Adrenal gland (tissue), 9 donors: ENCODE measurements at regions not wholly inside any gene's neighbourhood (a gene's known extent, or its start where the extent isn't known, plus 50 kb on each side); places are given as distances from the start of the nearest gene placed in this dataset.

ENCODE experiments used
- DNase-seq, 7 donors: peaks; one replicate each; pipeline ENCODE4 v3.0.0-alpha.2; 2019 to 2020
- H3K27ac ChIP-seq, 5 donors: fragments of 200-600 bp; sonication (generic) in 4 of 5; 1 replicate in 3 of 5; 2 replicates in 2 of 5; pipeline versions ENCODE4 v1.5.1 to v1.8.0; 2016 to 2020; ENCODE audit warnings: mild to moderate bottlenecking in 1 of 5
- H3K27me3 ChIP-seq: fragments of 200-600 bp; 2 replicates; pipeline ENCODE4 v1.8.0; 2021
- H3K36me3 ChIP-seq, 2 donors: fragments of 200-600 bp; replicated peaks in 1 of 2; 1 replicate in 1 of 2; 2 replicates in 1 of 2; pipeline versions ENCODE4 v1.5.1 to v1.8.0; 2018 to 2022
- H3K4me1 ChIP-seq, 2 donors: fragments of 200-600 bp; replicated peaks in 1 of 2; 1 replicate in 1 of 2; 2 replicates in 1 of 2; pipeline versions ENCODE4 v1.5.1 to v1.8.0; 2018 to 2021
- H3K4me3 ChIP-seq, 4 donors: fragments of 200-600 bp; sonication (generic) in 3 of 4; one replicate each; pipeline ENCODE4 v1.5.1; 2016 to 2018
- H3K9me3 ChIP-seq, 3 donors: fragments of 200-600 bp; sonication (generic) in 1 of 3; replicated peaks in 1 of 3; 1 replicate in 2 of 3; 2 replicates in 1 of 3; pipeline versions ENCODE4 v1.5.1 to v1.8.0; 2016 to 2021
- CTCF ChIP-seq, 6 experiments: fragments of 450-650 bp in 4 of 6; fragments of 200-600 bp in 2 of 6; sonication (generic) in 1 of 6; IDR thresholded peaks; 1 replicate in 5 of 6; 2 replicates in 1 of 6; pipeline versions ENCODE4 v1.5.1 to v1.8.0; 2016 to 2021; ENCODE audit warnings: antibody characterized with exemption in 6 of 6, mild to moderate bottlenecking in 2 of 6, moderate library complexity in 1 of 6
- POLR2A ChIP-seq, 2 donors: fragments of 450-650 bp; IDR thresholded peaks; one replicate each; pipeline ENCODE4 v1.6.1; 2017; ENCODE audit warnings: antibody characterized with exemption in 2 of 2, mild to moderate bottlenecking in 2 of 2, moderate library complexity in 1 of 2
- WGBS, 4 donors: extraction: QIAGEN DNeasy Blood & Tissue Kit in 2 of 4; methylation state at CpG; one replicate each; pipeline versions ENCODE4 v1.1.5 to v1.1.7; 2013 to 2017; 5-methylcytosine and 5-hydroxymethylcytosine counted together
- intact Hi-C, 2 donors: fragments of 100-400 bp; cut with DNase I; formaldehyde crosslinking; loops; one replicate each; pipeline versions ENCODE4 v1.14.1 to v1.15.0; 2022 to 2023
- donor health status: healthy with polysubstance abuse.
- donor health status: Bipolar disorder and iron deficiency.
- donor health status: DM: yes; HTN: yes; CAD: no.
- donor health status: DM: no; HTN: no; CAD: no.
- donor health status: DM: no; HTN: no; CAD: no.

- 26 to 38% (median 30%) methylated on average over 3 of the region's 3 CpGs for WGBS, 4 donors
- Histone ChIP-seq H3K27me3 (no peaks in the 10 kb centered on the region), H3K4me1 (no peaks in the 10 kb centered on the region), H3K4me3 (no peak overlapping the region), H3K36me3 (no peaks in the 10 kb centered on the region), H3K9me3 (no peaks in the 10 kb centered on the region), H3K27ac (no peak overlapping the region)
- intact Hi-C loops = no loop called here
- TF ChIP-seq CTCF (IDR thresholded peaks at IDR 0.05) (no peak), POLR2A (IDR thresholded peaks at IDR 0.05) (no peak)
- DNase-seq = no peak
Measured at GRCh38 chr3:164095279-164095678, 983.0 kb downstream of the SI start.

DNA sequence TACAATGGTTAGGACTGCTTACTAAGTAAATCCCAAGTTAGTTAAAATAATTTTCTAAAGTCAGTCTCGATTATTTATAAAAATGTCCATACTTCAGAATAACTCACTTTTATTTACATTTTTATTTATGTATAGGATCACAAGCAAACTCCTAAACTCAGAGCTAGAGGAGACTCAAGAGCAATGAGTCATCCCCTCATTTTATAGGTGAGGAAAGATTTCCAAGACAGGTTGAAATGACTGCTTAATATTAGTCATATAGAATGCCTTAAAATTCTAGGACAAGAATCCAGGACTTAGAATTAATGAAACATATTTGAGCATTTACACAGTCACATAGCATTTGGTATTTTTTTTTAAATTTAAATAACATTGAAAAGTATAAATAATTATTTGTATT is 983.8 kb downstream of the SI start:
- Histone ChIP-seq H3K4me3 (no peak overlapping the region), H3K4me1 (no peaks in the 10 kb centered on the region), H3K27ac (no peak overlapping the region), H3K27me3 (no peaks in the 10 kb centered on the region), H3K9me3 (no peaks in the 10 kb centered on the region), H3K36me3 (no peaks in the 10 kb centered on the region)
- no peak for DNase-seq
- intact Hi-C loops = no loop called here
- WGBS, 4 donors = 33 to 43% (median 41%) methylated on average over 1 of the region's 1 CpG
- TF ChIP-seq CTCF (IDR thresholded peaks at IDR 0.05) (no peak), POLR2A (IDR thresholded peaks at IDR 0.05) (no peak)

GRCh38 chr3:164080208-164080607 is 998.1 kb downstream of the SI start:
- Histone ChIP-seq H3K27me3 (no peaks in the 10 kb centered on the region), H3K27ac (no peak overlapping the region), H3K9me3 (no peaks in the 10 kb centered on the region), H3K4me1 (no peaks in the 10 kb centered on the region), H3K36me3 (no peaks in the 10 kb centered on the region), H3K4me3 (no peak overlapping the region)
- WGBS, 4 donors = 78 to 90% (median 84%) methylated on average over 2 of the region's 2 CpGs
- no peak for TF ChIP-seq POLR2A (IDR thresholded peaks at IDR 0.05)
- TF ChIP-seq CTCF (IDR thresholded peaks at IDR 0.05) = no peak
- intact Hi-C loops = no loop called here
- no peak for DNase-seq

DNA sequence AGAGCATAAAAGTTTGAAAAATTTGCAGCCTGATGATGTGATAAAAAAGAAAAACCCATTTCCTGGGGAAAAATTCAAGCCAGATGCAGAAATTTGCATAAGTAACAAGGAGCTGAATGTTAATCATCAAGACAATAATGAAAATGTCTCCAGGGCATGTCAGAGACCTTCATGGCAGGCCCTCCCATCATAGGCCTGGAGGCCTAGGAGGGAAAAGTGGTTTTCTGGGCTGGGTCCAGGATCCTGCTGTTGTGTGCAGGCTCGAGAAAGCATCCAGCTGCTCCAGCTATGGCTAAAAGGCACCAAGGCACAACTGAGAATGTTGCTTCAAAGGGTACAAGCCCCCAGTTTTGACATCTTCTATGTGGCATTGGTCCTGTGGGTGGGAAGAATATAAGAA is 1014.0 kb downstream of the SI start:
- H3K36me3 ChIP-seq = no peaks in the 10 kb centered on the region
- 40 to 82% (median 64%) methylated on average over 1 of the region's 1 CpG for WGBS, 4 donors
- no peaks in the 10 kb centered on the region for H3K27me3 ChIP-seq
- no peak overlapping the region for H3K27ac ChIP-seq
- H3K4me1 ChIP-seq = no peaks in the 10 kb centered on the region
- no peaks in the 10 kb centered on the region for H3K9me3 ChIP-seq
- TF ChIP-seq CTCF (IDR thresholded peaks at IDR 0.05) = no peak
- no peak for TF ChIP-seq POLR2A (IDR thresholded peaks at IDR 0.05)
- no peak for DNase-seq
- intact Hi-C loops = no loop called here
- no peak overlapping the region for H3K4me3 ChIP-seq
